GM18909 (cell line): ENCODE measurements at regions not wholly inside any gene's neighbourhood (a gene's known extent, or its start where the extent isn't known, plus 50 kb on each side); places are given as distances from the start of the nearest gene placed in this dataset.
"Not testable (repeated sequence)": the region's sequence is repeated elsewhere in the genome, so short reads cannot be mapped to it uniquely, and the experiment has no call there.

Source experiments
- ATAC-seq: cut with Tn5 transposase; IDR thresholded peaks from one replicate; pipeline ENCODE4 v1.9.1; 2021; ENCODE audit warnings: mild to moderate bottlenecking; ENCODE audit not compliant: unreplicated experiment, poor library complexity

GRCh38 chr2:47964277-47964676 is 58.0 kb upstream of the FBXO11 start:
- no peak for ATAC-seq

GRCh38 chr2:47964722-47965434 is 58.6 kb upstream of the FBXO11 start:
- no peak for ATAC-seq

GRCh38 chr2:47976728-47977127 is 70.4 kb upstream of the FBXO11 start:
- ATAC-seq = not testable (repeated sequence)

GRCh38 chr2:47984041-47984440 is 77.7 kb upstream of the FBXO11 start:
- no peak for ATAC-seq

GRCh38 chr2:47990503-47990902 is 84.2 kb upstream of the FBXO11 start:
- no peak for ATAC-seq

GRCh38 chr2:47992671-47993070 is 86.4 kb upstream of the FBXO11 start:
- no peak for ATAC-seq

- no peak for ATAC-seq
These were observed 90.5 kb upstream of the FBXO11 start for GRCh38 chr2:47996808-47997207.

GRCh38 chr2:47999512-47999911 is 93.2 kb upstream of the FBXO11 start:
- ATAC-seq = no peak

- no peak for ATAC-seq
These were observed 95.2 kb upstream of the FBXO11 start for GRCh38 chr2:48001498-48001897.

- no peak for ATAC-seq
These were observed 99.8 kb upstream of the FBXO11 start for GRCh38 chr2:48006094-48006493.

GRCh38 chr2:48007699-48008268 is 101.5 kb upstream of the FBXO11 start:
- ATAC-seq = no peak

- no peak for ATAC-seq
These were observed 103.0 kb upstream of the FBXO11 start for GRCh38 chr2:48009256-48009655.

- no peak for ATAC-seq
These were observed 109.1 kb upstream of the FBXO11 start for GRCh38 chr2:48015421-48015820.

- ATAC-seq = no peak
These were observed 110.1 kb upstream of the FBXO11 start for GRCh38 chr2:48016225-48017019.

GRCh38 chr2:48017136-48017535 is 110.8 kb upstream of the FBXO11 start:
- no peak for ATAC-seq

GRCh38 chr2:48018480-48018879 is 112.2 kb upstream of the FBXO11 start:
- no peak for ATAC-seq

- ATAC-seq = no peak
These were observed 120.6 kb upstream of the FBXO11 start for GRCh38 chr2:48026865-48027264.

- ATAC-seq = no peak
These were observed 126.5 kb upstream of the FBXO11 start for GRCh38 chr2:48032765-48033164.

- no peak for ATAC-seq
These were observed 128.0 kb upstream of the FBXO11 start for GRCh38 chr2:48034295-48034694.

- ATAC-seq = no peak
These were observed 130.0 kb upstream of the FBXO11 start for GRCh38 chr2:48036312-48036711.

- no peak for ATAC-seq
These were observed 133.1 kb upstream of the FBXO11 start for GRCh38 chr2:48039209-48039990.
